CD4-positive, CD25-positive, alpha-beta regulatory T cell (primary cell): ENCODE measurements at regions not wholly inside any gene's neighbourhood (a gene's known extent, or its start where the extent isn't known, plus 50 kb on each side); places are given as distances from the start of the nearest gene placed in this dataset.
A peak's percentile ranks its signal among the peaks of the same experiment; 100 is the strongest.

ENCODE experiments used
- ATAC-seq, 2 donors: fragments of 150-1000 bp; cut with Tn5 transposase; one replicate each; pipeline ENCODE4 v1.10.0; 2021; ENCODE audit warnings: low read depth in 2 of 2, moderate number of reproducible peaks in 2 of 2, moderate library complexity in 1 of 2
- DNase-seq, 3 donors: peaks; one replicate each; pipeline versions ENCODE4 v3.0.0 to v3.0.0-alpha.2; 2012 to 2022; ENCODE audit warnings: mixed read lengths in 1 of 3
- H3K27ac ChIP-seq: one replicate; pipeline ENCODE4 v1.7.0; 2013; ENCODE audit warnings: mild to moderate bottlenecking, low read length; ENCODE audit not compliant: insufficient read depth, poor library complexity, severe bottlenecking
- H3K27me3 ChIP-seq: one replicate; pipeline ENCODE4 v1.7.0; 2013; ENCODE audit warnings: low read length; ENCODE audit not compliant: control insufficient read depth, insufficient read depth
- H3K36me3 ChIP-seq: one replicate; pipeline ENCODE4 v1.7.0; 2013; ENCODE audit warnings: mild to moderate bottlenecking, low read length, moderate library complexity; ENCODE audit not compliant: control insufficient read depth, insufficient read depth
- H3K4me1 ChIP-seq: 2 replicates; pipeline ENCODE4 v1.7.0; 2013; ENCODE audit warnings: mild to moderate bottlenecking, low read length; ENCODE audit not compliant: insufficient read depth, control insufficient read depth, poor library complexity, severe bottlenecking
- H3K4me3 ChIP-seq: one replicate; pipeline ENCODE4 v1.7.0; 2013; ENCODE audit warnings: low read depth, mild to moderate bottlenecking, low read length, moderate library complexity
- H3K9me3 ChIP-seq, 2 experiments: 1 replicate in 1 of 2; 2 replicates in 1 of 2; pipeline ENCODE4 v1.7.0; 2013; ENCODE audit warnings: low read length in 2 of 2, mild to moderate bottlenecking in 1 of 2, moderate library complexity in 1 of 2; ENCODE audit not compliant: control insufficient read depth in 2 of 2
- H3K27ac Mint-ChIP-seq, 3 donors: one replicate each; pipeline ENCODE4 v1.8.0; 2020 to 2022; ENCODE audit warnings: mild to moderate bottlenecking in 3 of 3, mixed read lengths in 3 of 3, moderate library complexity in 2 of 3
- H3K27me3 Mint-ChIP-seq: one replicate; pipeline ENCODE4 v1.8.0; 2022; ENCODE audit warnings: mild to moderate bottlenecking, mixed read lengths
- H3K36me3 Mint-ChIP-seq: one replicate; pipeline ENCODE4 v1.8.0; 2020; ENCODE audit warnings: mixed read lengths
- H3K4me1 Mint-ChIP-seq, 4 donors: one replicate each; pipeline ENCODE4 v1.8.0; 2020 to 2022; ENCODE audit warnings: mixed read lengths in 4 of 4, mild to moderate bottlenecking in 1 of 4
- H3K4me3 Mint-ChIP-seq, 4 donors: one replicate each; pipeline ENCODE4 v1.8.0; 2020 to 2022; ENCODE audit warnings: mild to moderate bottlenecking in 4 of 4, mixed read lengths in 4 of 4, moderate library complexity in 3 of 4
- H3K9me3 Mint-ChIP-seq, 7 donors: one replicate each; pipeline ENCODE4 v1.8.0; 2020 to 2022; ENCODE audit warnings: mixed read lengths in 7 of 7, mild to moderate bottlenecking in 3 of 7, moderate library complexity in 2 of 7

GRCh38 chr5:24059006-24059405 is 551.6 kb downstream of the PRDM9 start:
- Histone ChIP-seq H3K27me3 (no peaks in the 10 kb centered on the region), H3K4me3 (no peak overlapping the region), H3K9me3 (peaks cover 2 to 4% of the 10 kb centered on the region in 2 experiments), H3K27ac (no peak overlapping the region), H3K4me1 (no peaks in the 10 kb centered on the region), H3K36me3 (no peaks in the 10 kb centered on the region)
- no peak overlapping the region for H3K27ac Mint-ChIP-seq
- ATAC-seq (no peak), DNase-seq (no peak)
- no peaks in the 10 kb centered on the region for H3K36me3 Mint-ChIP-seq
- H3K27me3 Mint-ChIP-seq = no peaks in the 10 kb centered on the region
- peaks cover 5 to 38% (median 13%) of the 10 kb centered on the region in 7 donors for H3K9me3 Mint-ChIP-seq
- H3K4me1 Mint-ChIP-seq = no peaks in the 10 kb centered on the region
- no peak overlapping the region for H3K4me3 Mint-ChIP-seq

GRCh38 chr5:24059716-24060115 is 552.3 kb downstream of the PRDM9 start:
- H3K27me3 ChIP-seq = no peaks in the 10 kb centered on the region
- Mint-ChIP-seq H3K4me1 (no peaks in the 10 kb centered on the region), H3K27ac (no peak overlapping the region)

GRCh38 chr5:24065779-24066178 is 558.4 kb downstream of the PRDM9 start:
- peaks cover 0 to 34% (median 12%) of the 10 kb centered on the region in 7 donors for H3K9me3 Mint-ChIP-seq
- no peak overlapping the region for H3K27ac Mint-ChIP-seq
- ATAC-seq (no peak), DNase-seq (no peak)
- Histone ChIP-seq H3K27ac (no peak overlapping the region), H3K27me3 (no peaks in the 10 kb centered on the region), H3K4me1 (no peaks in the 10 kb centered on the region), H3K36me3 (no peaks in the 10 kb centered on the region), H3K4me3 (no peak overlapping the region), H3K9me3 (peaks cover 2 to 10% of the 10 kb centered on the region in 2 experiments)
- no peak overlapping the region for H3K4me3 Mint-ChIP-seq
- no peaks in the 10 kb centered on the region for H3K4me1 Mint-ChIP-seq
- H3K27me3 Mint-ChIP-seq = no peaks in the 10 kb centered on the region
- H3K36me3 Mint-ChIP-seq = no peaks in the 10 kb centered on the region

More at GRCh38 chr5:24059716-24060115, 552.3 kb downstream of the PRDM9 start:
- Histone ChIP-seq H3K27ac (no peak overlapping the region), H3K4me1 (no peaks in the 10 kb centered on the region), H3K4me3 (no peak overlapping the region), H3K36me3 (no peaks in the 10 kb centered on the region), H3K9me3 (peaks cover 2 to 4% of the 10 kb centered on the region in 2 experiments)
- no peaks in the 10 kb centered on the region for H3K36me3 Mint-ChIP-seq
- ATAC-seq (no peak), DNase-seq (no peak)
- peaks cover 5 to 37% (median 12%) of the 10 kb centered on the region in 7 donors for H3K9me3 Mint-ChIP-seq
- H3K27me3 Mint-ChIP-seq = no peaks in the 10 kb centered on the region
- H3K4me3 Mint-ChIP-seq = no peak overlapping the region

GRCh38 chr5:24067208-24067607 is 559.8 kb downstream of the PRDM9 start:
- H3K27ac Mint-ChIP-seq = no peak overlapping the region
- no peaks in the 10 kb centered on the region for H3K36me3 ChIP-seq
- H3K4me3 Mint-ChIP-seq = no peak overlapping the region
- ATAC-seq (no peak), DNase-seq (no peak)
- H3K36me3 Mint-ChIP-seq = no peaks in the 10 kb centered on the region
- H3K27me3 Mint-ChIP-seq = no peaks in the 10 kb centered on the region
- no peak overlapping the region for H3K4me3 ChIP-seq
- no peaks in the 10 kb centered on the region for H3K4me1 ChIP-seq
- no peaks in the 10 kb centered on the region for H3K27me3 ChIP-seq
- peaks cover 3 to 28% (median 9%) of the 10 kb centered on the region in 7 donors for H3K9me3 Mint-ChIP-seq
- H3K27ac ChIP-seq = no peak overlapping the region
- H3K9me3 ChIP-seq = peaks cover 2 to 10% of the 10 kb centered on the region in 2 experiments
- H3K4me1 Mint-ChIP-seq = no peaks in the 10 kb centered on the region

- H3K27ac ChIP-seq = no peak overlapping the region
- Mint-ChIP-seq H3K9me3 (peaks cover 3 to 36% (median 12%) of the 10 kb centered on the region in 7 donors), H3K4me3 (no peak overlapping the region), H3K36me3 (no peaks in the 10 kb centered on the region), H3K27me3 (no peaks in the 10 kb centered on the region), H3K4me1 (no peaks in the 10 kb centered on the region), H3K27ac (no peak overlapping the region)
- no peaks in the 10 kb centered on the region for H3K27me3 ChIP-seq
- ATAC-seq (no peak), DNase-seq (no peak)
- no peaks in the 10 kb centered on the region for H3K36me3 ChIP-seq
- H3K4me3 ChIP-seq = no peak overlapping the region
- peaks cover 4 to 10% of the 10 kb centered on the region in 2 experiments for H3K9me3 ChIP-seq
- no peaks in the 10 kb centered on the region for H3K4me1 ChIP-seq
Observed at GRCh38 chr5:24068524-24068923, 561.1 kb downstream of the PRDM9 start.

GRCh38 chr5:24073107-24073506 is 565.7 kb downstream of the PRDM9 start:
- Mint-ChIP-seq H3K4me3 (no peak overlapping the region), H3K27ac (no peak overlapping the region), H3K36me3 (no peaks in the 10 kb centered on the region), H3K9me3 (peaks cover 3 to 37% (median 8%) of the 10 kb centered on the region in 7 donors), H3K27me3 (no peaks in the 10 kb centered on the region), H3K4me1 (no peaks in the 10 kb centered on the region)
- Histone ChIP-seq H3K27ac (no peak overlapping the region), H3K36me3 (no peaks in the 10 kb centered on the region), H3K9me3 (peaks cover 2 to 3% of the 10 kb centered on the region in 2 experiments), H3K27me3 (no peaks in the 10 kb centered on the region), H3K4me3 (no peak overlapping the region), H3K4me1 (no peaks in the 10 kb centered on the region)
- no peak for DNase-seq
- no peak for ATAC-seq

- H3K4me1 ChIP-seq = no peaks in the 10 kb centered on the region
- no peak for ATAC-seq
- H3K27ac Mint-ChIP-seq = peak overlapping the region in 1 of 3 donors; percentile 23
Observed at GRCh38 chr5:24080046-24080445, 564.7 kb downstream of the CDH10 start.

GRCh38 chr5:24094081-24094679 is 550.6 kb downstream of the CDH10 start:
- ATAC-seq (no peak), DNase-seq (no peak)
- Histone ChIP-seq H3K27me3 (no peaks in the 10 kb centered on the region), H3K36me3 (no peaks in the 10 kb centered on the region), H3K4me1 (no peaks in the 10 kb centered on the region), H3K4me3 (no peak overlapping the region), H3K9me3 (peaks cover 5% of the 10 kb centered on the region in 2 experiments), H3K27ac (no peak overlapping the region)
- H3K36me3 Mint-ChIP-seq = no peaks in the 10 kb centered on the region
- H3K27me3 Mint-ChIP-seq = no peaks in the 10 kb centered on the region
- H3K27ac Mint-ChIP-seq = no peak overlapping the region
- H3K4me3 Mint-ChIP-seq = no peak overlapping the region
- H3K9me3 Mint-ChIP-seq = peaks cover 1 to 50% (median 8%) of the 10 kb centered on the region in 7 donors
- H3K4me1 Mint-ChIP-seq = no peaks in the 10 kb centered on the region

More at GRCh38 chr5:24080046-24080445, 564.7 kb downstream of the CDH10 start:
- Histone ChIP-seq H3K4me3 (no peak overlapping the region), H3K27ac (no peak overlapping the region), H3K9me3 (no peaks in the 10 kb centered on the region), H3K27me3 (no peaks in the 10 kb centered on the region), H3K36me3 (no peaks in the 10 kb centered on the region)
- no peaks in the 10 kb centered on the region for H3K36me3 Mint-ChIP-seq
- no peak for DNase-seq
- no peaks in the 10 kb centered on the region for H3K27me3 Mint-ChIP-seq
- H3K4me1 Mint-ChIP-seq = peaks cover 0 to 4% (median 0%) of the 10 kb centered on the region in 4 donors
- H3K4me3 Mint-ChIP-seq = no peak overlapping the region
- H3K9me3 Mint-ChIP-seq = peaks cover 0 to 35% (median 8%) of the 10 kb centered on the region in 7 donors
